H1 (cell line): ENCODE measurements at regions not wholly inside any gene's neighbourhood (a gene's known extent, or its start where the extent isn't known, plus 50 kb on each side); places are given as distances from the start of the nearest gene placed in this dataset.

ENCODE experiments used
- CTCF ChIA-PET: fragments of 300-600 bp; sonication (Branson Sonifier 250); formaldehyde crosslinking; loops from one replicate; lab custom pipeline; 2021; ENCODE audit not compliant: partially characterized antibody; lab: Charles Lee
- POLR2A ChIA-PET: fragments of 300-600 bp; sonication (Branson Sonifier 250); formaldehyde crosslinking; loops from one replicate; lab custom pipeline; 2021; ENCODE audit warnings: inconsistent platforms; ENCODE audit not compliant: partially characterized antibody; lab: Charles Lee
- DNase-seq, 2 experiments: peaks; one replicate each; pipeline versions ENCODE4 v3.0.0 to v3.0.0-alpha.2; 2010 to 2022; ENCODE audit warnings: low spot score in 2 of 2, low read depth in 1 of 2, mixed read lengths in 1 of 2
- FAIRE-seq: peaks from 2 replicates; lab custom pipeline; 2011; peaks lifted over from hg19 to GRCh38; lab: Jason Lieb, UNC
- H2AFZ ChIP-seq: 2 replicates; pipeline ENCODE4 v1.8.1; 2012; ENCODE audit warnings: low read length, inconsistent platforms
- H2AK5ac ChIP-seq: 2 replicates; pipeline ENCODE4 v1.6.1; 2013; ENCODE audit warnings: low read depth, low read length
- H2BK120ac ChIP-seq: replicated peaks from 2 replicates; pipeline ENCODE3; 2013; ENCODE audit warnings: low read depth, low read length, inconsistent platforms
- H2BK12ac ChIP-seq: 2 replicates; pipeline ENCODE4 v1.6.1; 2013; ENCODE audit warnings: low read depth, low read length
- H2BK15ac ChIP-seq: 2 replicates; pipeline ENCODE4 v1.6.1; 2013; ENCODE audit warnings: low read length
- H2BK20ac ChIP-seq: 2 replicates; pipeline ENCODE4 v1.6.1; 2013; ENCODE audit warnings: low read length
- H2BK5ac ChIP-seq: 2 replicates; pipeline ENCODE4 v1.6.1; 2013; ENCODE audit warnings: low read depth, low read length
- H3K14ac ChIP-seq: 2 replicates; pipeline ENCODE4 v1.6.1; 2013; ENCODE audit warnings: inconsistent platforms; ENCODE audit not compliant: insufficient read length
- H3K18ac ChIP-seq: 2 replicates; pipeline ENCODE4 v1.6.1; 2013; ENCODE audit warnings: low read length; ENCODE audit errors: extremely low read depth
- H3K23ac ChIP-seq: 2 replicates; pipeline ENCODE4 v1.6.1; 2013; ENCODE audit warnings: inconsistent platforms; ENCODE audit not compliant: insufficient read length
- H3K23me2 ChIP-seq: 2 replicates; pipeline ENCODE4 v1.6.1; 2013; ENCODE audit warnings: low read depth, low read length
- H3K27ac ChIP-seq: 2 replicates; pipeline ENCODE4 v1.6.1; 2011; ENCODE audit warnings: low read depth, low read length, inconsistent platforms
- H3K27me3 ChIP-seq, 4 experiments: replicated peaks in 1 of 4; 1 replicate in 1 of 4; 2 replicates in 3 of 4; pipeline versions ENCODE4 v1.6.1 to v1.8.1; 2011 to 2013; ENCODE audit warnings: low read length in 3 of 4, mild to moderate bottlenecking in 3 of 4, inconsistent platforms in 2 of 4, mixed read lengths in 2 of 4, moderate library complexity in 1 of 4; ENCODE audit not compliant: control insufficient read depth in 3 of 4, insufficient read depth in 3 of 4; ENCODE audit errors: extremely low read depth in 1 of 4
- H3K36me3 ChIP-seq, 4 experiments: 2 replicates each; pipeline versions ENCODE4 v1.6.1 to v1.8.1; 2011 to 2013; ENCODE audit warnings: mild to moderate bottlenecking in 4 of 4, low read length in 3 of 4, moderate library complexity in 2 of 4, control low read depth in 1 of 4, inconsistent platforms in 1 of 4; ENCODE audit not compliant: insufficient read depth in 4 of 4, control insufficient read depth in 2 of 4
- H3K4ac ChIP-seq: replicated peaks from 2 replicates; pipeline ENCODE3; 2013; ENCODE audit warnings: low read length, low read depth, mixed read lengths, inconsistent platforms; ENCODE audit not compliant: insufficient read length
- H3K4me1 ChIP-seq, 4 experiments: replicated peaks in 1 of 4; 1 replicate in 1 of 4; 2 replicates in 3 of 4; pipeline versions ENCODE4 v1.6.1 to v1.8.1; 2011 to 2013; ENCODE audit warnings: low read length in 3 of 4, inconsistent platforms in 2 of 4, mixed read lengths in 1 of 4; ENCODE audit not compliant: insufficient read depth in 4 of 4, control insufficient read depth in 3 of 4
- H3K4me2 ChIP-seq, 2 experiments: 2 replicates each; pipeline versions ENCODE4 v1.6.1 to v1.8.1; 2011 to 2013; ENCODE audit warnings: low read depth in 2 of 2, low read length in 2 of 2, control low read depth in 1 of 2, inconsistent platforms in 1 of 2, mild to moderate bottlenecking in 1 of 2; ENCODE audit not compliant: insufficient read depth in 1 of 2
- H3K4me3 ChIP-seq, 4 experiments: fragments of 200-600, 300-600 bp in 1 of 4; sonication (generic), shearing (Covaris generic), sonication (Bioruptor Twin) in 1 of 4; 2 replicates each; pipeline versions ENCODE4 v1.5.1 to v1.8.1; 2011 to 2016; ENCODE audit warnings: low read length in 4 of 4, low read depth in 3 of 4, control low read depth in 2 of 4, inconsistent platforms in 2 of 4, mild to moderate bottlenecking in 2 of 4, mixed read lengths in 1 of 4, moderate library complexity in 1 of 4; ENCODE audit not compliant: insufficient read depth in 2 of 4; ENCODE audit errors: extremely low read depth in 1 of 4
- H3K56ac ChIP-seq: replicated peaks from 2 replicates; pipeline ENCODE3; 2013; ENCODE audit warnings: low read depth, mild to moderate bottlenecking, mixed read lengths, low read length, inconsistent platforms; ENCODE audit not compliant: insufficient read length
- H3K79me1 ChIP-seq: 2 replicates; pipeline ENCODE4 v1.6.1; 2013; ENCODE audit warnings: low read depth, low read length, control low read depth
- H3K79me2 ChIP-seq, 2 experiments: 2 replicates each; pipeline versions ENCODE4 v1.6.1 to v1.8.1; 2012 to 2013; ENCODE audit warnings: low read length in 2 of 2, mild to moderate bottlenecking in 2 of 2, inconsistent platforms in 1 of 2; ENCODE audit not compliant: insufficient read depth in 2 of 2, control insufficient read depth in 1 of 2
- H3K9ac ChIP-seq, 4 experiments: replicated peaks in 1 of 4; 1 replicate in 1 of 4; 2 replicates in 3 of 4; pipeline versions ENCODE4 v1.6.1 to v1.8.1; 2011 to 2013; ENCODE audit warnings: low read depth in 3 of 4, low read length in 3 of 4, control low read depth in 2 of 4, mild to moderate bottlenecking in 2 of 4, moderate library complexity in 2 of 4, inconsistent platforms in 1 of 4; ENCODE audit errors: extremely low read depth in 1 of 4
- H3K9me3 ChIP-seq, 2 experiments: 2 replicates each; pipeline versions ENCODE4 v1.6.1 to v1.8.1; 2012 to 2013; ENCODE audit warnings: mild to moderate bottlenecking in 2 of 2, moderate library complexity in 2 of 2, control low read depth in 1 of 2, inconsistent platforms in 1 of 2, low read depth in 1 of 2, low read length in 1 of 2, mixed read lengths in 1 of 2; ENCODE audit not compliant: insufficient read depth in 2 of 2
- H4K20me1 ChIP-seq, 2 experiments: replicated peaks in 1 of 2; 2 replicates each; pipeline versions ENCODE3 to v1.8.1; 2011 to 2013; ENCODE audit warnings: inconsistent platforms in 2 of 2, low read length in 2 of 2, mild to moderate bottlenecking in 1 of 2; ENCODE audit not compliant: insufficient read depth in 2 of 2, control insufficient read depth in 1 of 2
- H4K5ac ChIP-seq: 2 replicates; pipeline ENCODE4 v1.6.1; 2013; ENCODE audit warnings: low read length, low read depth, mixed read lengths, inconsistent platforms; ENCODE audit not compliant: insufficient read length
- H4K8ac ChIP-seq: 2 replicates; pipeline ENCODE4 v1.8.0; 2013; ENCODE audit warnings: mild to moderate bottlenecking, moderate library complexity, low read length, inconsistent platforms; ENCODE audit not compliant: insufficient read depth; ENCODE audit errors: extremely low read depth
- H4K91ac ChIP-seq: replicated peaks from 2 replicates; pipeline ENCODE3; 2013; ENCODE audit warnings: low read length, mixed read lengths, inconsistent platforms; ENCODE audit not compliant: insufficient read length
- JUN ChIP-seq: IDR thresholded peaks from 2 replicates; pipeline ENCODE4 v1.6.1; 2011; ENCODE audit warnings: low read depth, mild to moderate bottlenecking, improper control_type of control experiment, low read length
- SRF ChIP-seq: IDR thresholded peaks from 2 replicates; pipeline ENCODE4 v1.6.1; 2011; ENCODE audit warnings: mild to moderate bottlenecking, low read depth, low read length, moderate library complexity
- WGBS, 2 experiments: shearing (Covaris generic) in 1 of 2; methylation state at CpG; one replicate each; pipeline versions ENCODE4 v1.1.6 to v1.1.7; 2013 to 2015; ENCODE audit warnings: low lambda C conversion rate in 2 of 2, mixed read lengths in 2 of 2, inconsistent platforms in 1 of 2, low coverage in 1 of 2, missing lambda C conversion rate in 1 of 2; ENCODE audit not compliant: insufficient replicate concordance in 2 of 2, insufficient coverage in 1 of 2, insufficient read length in 1 of 2; ENCODE audit errors: extremely low coverage in 1 of 2, missing lambda C conversion rate in 1 of 2; 5-methylcytosine and 5-hydroxymethylcytosine counted together

- no peak overlapping the region for H2BK5ac ChIP-seq
- no peaks in the 10 kb centered on the region for H3K4me1 ChIP-seq
- no peak overlapping the region for H3K9ac ChIP-seq
- H2AFZ ChIP-seq: no peak overlapping the region
- ChIA-PET POLR2A (no interaction called here), CTCF (interaction anchor here (0.6 to 4.3 kb wide), 8 partner anchors 8 to 338 kb away, joined by 3 to 27 read pairs (median 3); no protein-coding TSS in a partner anchor)
- H4K8ac ChIP-seq: no peak overlapping the region
- H2BK12ac ChIP-seq: no peak overlapping the region
- no peaks in the 10 kb centered on the region for H3K27me3 ChIP-seq
- no peak overlapping the region for H3K4ac ChIP-seq
- H3K36me3 ChIP-seq: no peaks in the 10 kb centered on the region
- no peak overlapping the region for H3K18ac ChIP-seq
- H2BK15ac ChIP-seq: no peak overlapping the region
- DNase-seq (no peak), FAIRE-seq (no peak)
- no peak overlapping the region for H2AK5ac ChIP-seq
- no peak overlapping the region for H3K23ac ChIP-seq
- no peak overlapping the region for H3K56ac ChIP-seq
- H4K5ac ChIP-seq: no peak overlapping the region
- no peak overlapping the region for H3K27ac ChIP-seq
- no peak overlapping the region for H3K4me3 ChIP-seq
- no peak overlapping the region for H2BK120ac ChIP-seq
- no peaks in the 10 kb centered on the region for H3K9me3 ChIP-seq
- H3K4me2 ChIP-seq: no peak overlapping the region
- H4K20me1 ChIP-seq: no peaks in the 10 kb centered on the region
- no peak overlapping the region for H4K91ac ChIP-seq
- no peaks in the 10 kb centered on the region for H3K79me1 ChIP-seq
- H3K79me2 ChIP-seq: no peaks in the 10 kb centered on the region
- no peak overlapping the region for H2BK20ac ChIP-seq
- no peaks in the 10 kb centered on the region for H3K23me2 ChIP-seq
- H3K14ac ChIP-seq: no peak overlapping the region
- WGBS, 2 experiments: 90% methylated on average over 3 of the region's 3 CpGs; no CpG with 5 or more reads in 1 of the 2 experiments
- TF ChIP-seq SRF (no peak), JUN (no peak)
Observed at GRCh38 chr1:177569476-177569875, 398.7 kb downstream of the BRINP2 start.
